Dermis blood vessel endothelial cell (primary cell): ENCODE measurements at regions not wholly inside any gene's neighbourhood (a gene's known extent, or its start where the extent isn't known, plus 50 kb on each side); places are given as distances from the start of the nearest gene placed in this dataset.
"Not testable (repeated sequence)": the region's sequence is repeated elsewhere in the genome, so short reads cannot be mapped to it uniquely, and the experiment has no call there.

Experiments
- DNase-seq: peaks from one replicate; pipeline ENCODE4 v3.0.0; 2010

DNA sequence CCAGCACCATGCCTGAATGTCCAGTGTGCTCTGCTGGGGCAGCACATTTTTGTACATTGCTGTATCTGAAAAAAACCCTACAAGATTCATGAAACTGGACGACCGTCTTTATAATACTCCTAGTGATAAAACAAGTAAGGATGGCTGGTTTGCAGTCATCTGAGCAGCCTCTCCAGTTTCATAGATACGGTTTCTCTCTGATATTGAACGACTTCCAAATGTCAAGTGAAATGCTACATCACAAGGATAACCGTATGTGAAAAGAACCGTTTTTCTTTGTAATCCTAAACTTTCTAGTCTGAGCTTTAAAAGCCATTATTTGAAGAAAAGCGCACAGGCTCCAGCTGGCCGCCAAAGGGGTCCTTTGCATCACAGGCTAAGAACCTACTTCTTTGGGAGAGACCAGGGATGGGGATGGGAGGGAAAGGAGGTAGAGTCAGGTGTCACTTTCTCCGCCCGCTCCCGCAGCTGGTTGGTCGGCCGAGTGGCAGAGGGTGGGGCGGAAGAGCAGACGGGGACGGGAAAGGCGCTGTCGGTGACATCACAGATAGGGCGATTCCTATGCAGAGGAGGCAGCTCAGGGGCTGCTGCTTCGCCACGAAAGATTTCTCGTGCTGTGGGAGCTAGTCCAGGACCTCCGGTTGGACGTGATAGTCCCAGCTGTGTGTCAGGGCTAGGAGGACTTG lies 180.4 kb upstream of the NOTCH2NLA start:
- not testable (repeated sequence) for DNase-seq

DNA sequence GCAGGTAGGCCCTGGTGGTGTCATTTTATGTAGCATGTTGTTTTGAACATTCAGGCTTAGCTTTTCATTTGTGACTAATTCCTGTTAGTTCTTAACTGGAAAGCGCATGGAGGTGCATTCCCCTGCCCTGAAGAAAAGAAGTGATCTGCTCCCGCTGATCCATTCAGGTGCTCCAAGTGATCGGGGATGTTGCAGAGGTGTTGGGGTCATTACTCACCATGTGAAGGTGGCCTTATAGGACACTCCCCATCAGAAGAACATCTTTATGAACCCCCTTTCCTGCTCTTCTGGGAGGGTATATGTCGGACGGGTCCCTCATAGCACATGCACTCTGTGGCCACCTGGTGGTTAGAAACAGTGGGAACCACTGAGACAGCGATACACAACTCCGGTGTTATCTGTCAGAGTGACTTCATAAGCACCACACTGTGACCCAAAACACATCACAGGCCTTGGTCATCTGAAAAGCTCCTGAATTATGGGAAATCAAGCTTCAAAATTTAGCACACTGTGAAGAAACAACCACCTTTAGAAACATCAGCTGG lies 172.5 kb upstream of the NOTCH2NLA start:
- DNase-seq = peak; percentile 9

DNA sequence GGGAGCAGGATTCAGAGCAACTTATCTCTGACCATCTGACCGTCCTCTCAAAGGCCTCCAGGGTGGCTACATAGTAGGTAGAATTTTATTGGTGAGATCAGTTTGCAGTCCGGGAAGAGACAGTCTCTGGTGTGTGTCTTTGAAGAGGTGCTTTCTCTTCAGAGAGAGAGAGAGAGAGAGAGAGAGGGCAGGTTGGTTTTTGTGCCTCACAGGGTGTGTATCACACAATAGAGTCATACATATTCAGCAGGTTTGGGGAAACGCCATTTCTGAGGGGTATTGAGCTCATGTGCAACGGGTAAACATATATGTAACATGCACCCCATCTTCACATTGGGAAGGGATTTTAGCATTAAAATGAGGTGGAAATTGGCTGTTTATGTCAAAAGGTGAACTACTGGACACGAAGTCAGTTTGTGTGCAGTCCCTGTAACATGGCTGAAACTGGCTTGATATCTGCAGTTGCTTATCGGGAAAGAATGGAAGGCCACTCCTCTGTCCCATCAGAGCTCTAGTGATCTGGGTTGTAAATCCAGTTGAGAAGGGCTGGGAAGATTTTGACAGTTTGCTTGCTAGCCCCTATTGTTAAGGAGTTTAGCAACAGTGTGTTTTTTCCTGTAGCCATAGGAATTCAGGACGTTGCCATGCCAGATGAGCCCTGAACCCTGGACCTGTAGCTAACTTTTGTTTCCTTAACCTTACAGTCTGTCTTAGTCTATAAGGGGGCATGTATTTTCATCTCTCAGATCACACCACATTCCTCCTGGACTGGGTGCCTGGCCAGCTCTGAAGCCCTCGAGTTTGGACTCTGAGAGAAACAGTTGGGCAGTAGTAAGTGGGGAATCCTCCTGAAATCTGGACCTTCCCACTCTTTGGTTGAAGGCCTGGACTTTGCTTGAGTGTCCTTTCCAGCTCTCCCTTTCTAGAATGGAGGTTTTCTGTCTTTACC lies 171.6 kb upstream of the NOTCH2NLA start:
- DNase-seq = peak; percentile 66

DNA sequence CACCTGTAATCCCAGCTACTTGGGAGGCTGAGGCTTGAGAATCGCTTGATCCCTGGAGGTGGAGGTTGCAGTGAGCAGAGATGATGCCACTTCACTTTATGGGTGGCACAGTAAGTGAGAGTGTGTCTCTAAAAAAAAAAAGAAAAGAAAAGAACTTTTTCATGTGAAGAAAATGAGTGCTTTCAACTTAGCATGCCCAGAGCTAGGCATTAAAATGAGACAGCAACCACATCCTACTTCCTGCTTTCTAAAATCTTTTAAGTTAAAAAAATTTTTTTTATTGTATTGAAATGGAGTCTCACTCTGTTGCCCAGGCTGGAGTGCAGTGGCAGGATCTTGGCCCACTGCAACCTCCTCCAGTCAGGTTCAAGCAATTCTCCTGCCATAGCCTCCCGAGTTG lies 170.4 kb upstream of the NOTCH2NLA start:
- not testable (repeated sequence) for DNase-seq

DNA sequence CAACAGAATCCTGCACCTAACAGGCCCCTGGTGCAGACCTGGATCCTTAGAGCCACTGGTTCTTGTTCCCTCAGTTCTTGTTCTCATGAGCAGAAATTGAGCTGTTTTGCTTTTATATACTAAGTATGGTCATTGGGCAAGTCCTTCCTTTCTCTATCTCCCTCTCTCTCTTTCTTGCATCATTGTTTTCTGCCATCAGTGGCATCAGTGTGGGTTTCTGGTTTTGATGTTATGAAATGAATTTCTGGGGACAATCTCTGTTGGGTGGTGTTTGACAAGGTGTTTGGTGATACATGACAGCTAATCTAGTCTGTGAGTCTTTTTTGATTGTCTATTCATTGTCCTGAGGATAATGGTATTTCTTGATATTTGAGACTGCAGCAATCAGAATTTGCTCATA lies 168.0 kb upstream of the NOTCH2NLA start:
- DNase-seq = not testable (repeated sequence)

DNA sequence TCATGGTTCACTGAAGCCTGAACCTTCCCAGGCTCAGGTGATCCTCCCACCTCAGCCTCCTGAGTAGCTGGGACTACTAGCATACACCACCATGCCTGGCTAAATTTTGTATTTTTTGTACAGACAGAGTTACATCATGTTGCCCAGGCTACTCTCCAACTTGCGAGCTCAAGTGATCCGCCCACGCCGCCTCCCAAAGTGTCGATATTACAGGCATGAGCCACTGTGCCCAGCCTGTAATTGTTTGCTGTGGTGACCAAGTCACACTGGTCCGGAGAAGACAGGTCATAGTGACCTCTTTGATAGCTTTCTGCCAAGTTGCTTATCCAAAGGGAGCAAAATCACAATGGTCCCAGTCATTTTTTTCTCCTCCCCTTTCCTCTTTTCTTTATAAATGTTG lies 167.4 kb upstream of the NOTCH2NLA start:
- not testable (repeated sequence) for DNase-seq

DNA sequence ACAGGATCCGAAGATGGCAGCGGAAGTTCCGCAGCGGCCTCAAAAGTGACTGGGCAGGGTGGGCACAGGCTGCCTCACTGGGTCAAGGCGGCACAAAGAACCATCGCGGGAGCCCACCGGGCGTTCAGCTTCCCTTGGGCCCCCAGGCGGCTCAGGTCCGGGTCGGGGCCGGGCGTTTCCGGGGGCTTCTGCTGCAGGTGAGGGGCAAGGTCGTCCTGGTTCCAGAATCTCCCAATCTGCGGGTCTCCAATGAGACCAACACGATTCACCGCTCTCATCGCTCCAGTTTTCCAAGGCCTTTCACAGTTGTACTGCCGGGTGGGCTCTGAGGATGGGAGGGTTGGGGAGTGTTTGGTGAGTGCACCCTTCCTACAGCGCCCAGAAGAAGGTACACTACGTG lies 165.0 kb upstream of the NOTCH2NLA start:
- not testable (repeated sequence) for DNase-seq

DNA sequence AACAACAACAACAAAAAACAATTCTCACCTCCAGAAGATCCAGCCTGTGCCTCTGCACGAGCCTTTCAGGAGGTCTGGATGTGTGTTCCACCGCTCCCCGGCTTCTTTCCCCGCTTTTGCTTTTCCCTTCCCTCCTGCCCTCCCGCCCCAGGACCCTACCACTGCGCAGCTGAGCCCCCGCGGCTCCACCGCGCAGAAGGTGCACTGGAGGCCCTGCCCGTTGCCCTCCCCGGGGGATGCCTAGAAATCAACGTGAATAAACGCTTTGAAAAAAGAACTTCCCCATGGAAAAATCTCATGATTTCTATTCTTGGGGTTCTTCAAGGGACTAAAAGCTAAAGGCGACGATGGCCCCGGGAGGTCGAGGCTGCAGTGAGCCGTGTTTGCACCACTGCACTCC lies 164.3 kb upstream of the NOTCH2NLA start:
- not testable (repeated sequence) for DNase-seq

DNA sequence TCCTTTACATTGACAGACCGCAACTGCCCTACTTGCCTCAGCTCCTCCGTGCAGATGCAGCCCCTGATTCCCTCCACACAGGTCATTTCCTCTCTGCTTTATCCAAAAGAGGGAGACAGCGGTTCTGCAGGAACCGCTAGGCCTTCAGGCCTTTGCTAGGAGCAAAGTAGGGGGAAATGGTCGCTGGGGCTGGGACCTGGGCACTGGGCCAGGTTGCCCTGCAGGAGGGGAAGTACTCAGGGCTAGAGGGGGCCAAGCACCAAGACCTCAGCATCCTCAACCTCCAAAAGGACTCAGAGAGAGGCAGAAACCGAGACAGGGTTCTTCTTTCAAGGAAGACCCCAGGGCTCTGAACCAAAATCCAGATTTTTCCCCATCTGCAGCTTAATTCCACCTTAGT lies 160.4 kb upstream of the NOTCH2NLA start:
- not testable (repeated sequence) for DNase-seq

DNA sequence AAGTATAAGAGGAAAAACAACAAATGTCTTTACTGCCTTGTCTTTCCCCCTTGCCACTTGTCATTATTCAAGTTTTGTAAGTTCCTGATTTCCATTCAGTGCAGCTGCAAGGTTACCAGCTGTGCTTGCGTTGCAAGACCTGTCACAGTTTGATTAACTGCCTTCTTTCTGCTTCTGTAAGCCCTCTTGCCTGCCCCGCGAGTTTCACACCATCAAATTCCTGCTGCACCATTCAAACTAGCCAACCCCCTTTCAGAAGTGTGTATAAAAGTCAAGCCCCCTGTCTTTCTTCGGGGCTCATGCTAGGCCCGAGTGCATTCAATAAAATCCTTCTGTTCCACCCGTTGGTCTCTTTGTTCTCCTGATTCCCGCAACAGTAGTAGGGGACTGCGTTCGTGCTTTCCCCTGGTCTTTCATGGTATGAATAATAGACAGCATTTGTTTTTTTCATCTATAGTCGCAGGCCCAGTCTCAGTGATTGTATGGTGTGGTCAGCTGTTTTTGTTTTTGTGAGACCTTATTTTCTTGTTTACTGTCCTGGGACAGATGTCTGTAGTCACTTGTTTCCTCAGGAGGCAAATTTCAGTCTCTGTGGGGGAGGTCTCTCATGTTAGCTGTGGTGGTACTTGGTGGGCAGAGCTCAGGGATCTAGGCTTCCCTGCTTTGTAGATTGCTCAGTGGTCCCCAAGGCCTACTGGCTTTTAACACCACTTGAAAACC lies 159.1 kb upstream of the NOTCH2NLA start:
- DNase-seq = not testable (repeated sequence)

DNA sequence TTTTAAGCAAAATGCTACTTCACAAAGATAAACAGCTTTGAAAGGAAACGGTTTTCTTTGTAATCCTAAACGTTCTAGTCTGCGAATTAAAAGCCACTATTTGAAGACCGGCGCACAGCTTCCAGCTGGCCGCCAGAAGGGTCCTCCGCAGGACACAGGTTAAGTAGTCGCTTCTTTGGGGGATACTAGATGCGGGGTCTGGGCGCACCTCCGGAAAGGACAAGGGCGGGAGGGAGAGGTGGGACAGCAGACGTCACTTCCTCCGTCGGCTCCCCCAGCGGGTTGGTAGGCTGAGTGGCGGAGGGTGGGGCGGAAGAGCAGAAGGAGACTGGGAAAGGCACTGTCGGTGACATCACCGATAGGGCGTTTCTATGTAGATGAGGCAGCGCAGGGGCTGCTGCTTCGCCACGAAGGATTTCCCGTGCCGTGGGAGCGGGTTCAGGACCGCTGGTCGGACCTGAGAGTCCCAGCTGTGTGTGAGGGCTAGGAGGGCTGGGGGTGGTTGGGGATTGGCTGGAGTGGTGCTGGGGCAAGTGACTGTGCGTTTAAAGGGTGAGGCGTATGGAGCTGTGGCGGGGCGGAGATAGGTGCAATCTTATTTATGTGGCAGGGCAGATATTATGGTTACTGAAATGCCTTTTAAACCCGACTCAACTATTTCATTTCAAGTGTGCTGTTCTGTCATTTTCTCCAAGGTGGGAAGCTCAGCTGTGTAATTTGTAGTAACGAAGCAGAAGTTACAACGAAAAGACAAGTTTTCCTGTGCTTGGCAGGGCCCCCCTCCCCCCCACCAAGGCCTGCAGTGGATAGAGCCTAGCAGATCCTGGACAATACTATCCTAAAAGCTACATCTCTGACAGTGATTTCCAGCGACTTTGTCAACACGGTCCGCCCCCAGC lies 158.3 kb upstream of the NOTCH2NLA start:
- peak; percentile 89 for DNase-seq

DNA sequence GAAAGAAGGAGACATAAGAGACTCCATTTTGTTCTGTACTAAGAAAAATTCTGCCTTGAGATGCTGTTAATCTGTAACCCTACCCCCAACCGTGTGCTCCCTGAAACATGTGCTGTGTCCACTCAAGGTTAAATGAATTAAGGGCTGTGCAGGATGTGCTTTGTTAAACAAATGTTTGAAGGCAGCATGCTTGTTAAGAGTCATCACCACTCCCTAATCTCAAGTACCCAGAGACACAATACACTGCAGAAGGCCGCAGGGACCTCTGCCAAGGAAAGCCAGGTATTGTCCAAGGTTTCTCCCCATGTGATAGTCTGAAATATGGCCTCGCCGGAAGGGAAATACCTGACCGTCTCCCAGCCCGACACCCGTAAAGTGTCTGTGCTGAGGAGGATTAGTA lies 152.4 kb upstream of the NOTCH2NLA start:
- not testable (repeated sequence) for DNase-seq

DNA sequence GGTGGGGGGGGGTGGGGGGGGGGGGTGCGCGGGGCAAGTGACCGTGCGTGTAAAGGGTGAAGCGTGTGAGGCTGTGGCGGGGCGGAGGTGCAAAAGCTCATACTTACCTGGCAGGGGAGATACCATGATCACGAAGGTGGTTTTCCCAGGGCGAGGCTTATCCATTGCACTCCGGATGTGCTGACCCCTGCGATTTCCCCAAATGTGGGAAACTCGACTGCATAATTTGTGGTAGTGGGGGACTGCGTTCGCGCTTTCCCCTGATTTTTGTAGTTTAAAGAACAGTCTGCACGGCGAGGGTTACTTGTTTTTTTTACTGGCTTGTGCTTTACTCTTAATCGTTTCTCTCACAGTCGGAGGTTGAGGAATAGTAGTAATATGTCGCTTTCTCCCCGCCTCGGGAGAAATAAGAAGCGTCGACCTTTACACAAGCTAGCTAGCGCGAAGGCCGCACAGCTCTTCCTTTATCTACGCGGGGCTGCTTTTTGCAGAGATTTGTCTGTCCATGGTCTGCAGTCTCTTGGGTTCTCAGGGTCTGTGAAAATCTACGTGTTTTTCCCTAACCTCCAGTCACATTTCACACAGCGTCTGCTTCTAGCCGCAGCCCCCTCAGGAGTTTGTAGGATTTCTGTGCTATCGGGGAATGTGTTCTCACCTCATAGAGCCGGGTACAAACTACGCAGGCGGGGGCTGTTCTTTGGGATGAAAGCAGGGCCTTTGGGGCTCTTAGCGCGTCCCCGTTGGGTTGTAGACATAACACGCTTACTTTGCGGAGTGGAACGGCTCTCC lies 148.1 kb upstream of the NOTCH2NLA start:
- peak; percentile 93 for DNase-seq

DNA sequence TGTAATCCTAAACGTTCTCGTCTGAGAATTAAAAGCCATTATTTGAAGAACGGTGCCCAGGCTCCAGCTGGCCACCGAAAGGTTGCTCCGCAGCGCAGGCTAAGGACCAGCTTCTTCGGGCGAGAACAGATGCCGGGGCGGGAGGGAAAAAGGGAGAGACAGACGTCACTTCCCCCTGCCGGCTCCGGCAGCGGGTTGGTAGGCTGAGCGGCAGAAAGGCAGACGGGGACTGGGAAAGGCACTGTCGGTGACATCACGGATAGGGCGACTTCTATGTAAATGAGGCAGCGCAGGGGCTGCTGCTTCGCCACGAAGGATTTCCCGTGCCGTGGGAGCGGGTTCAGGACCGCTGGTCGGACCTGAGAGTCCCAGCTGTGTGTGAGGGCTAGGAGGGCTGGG lies 147.5 kb upstream of the NOTCH2NLA start:
- DNase-seq = peak; percentile 74

DNA sequence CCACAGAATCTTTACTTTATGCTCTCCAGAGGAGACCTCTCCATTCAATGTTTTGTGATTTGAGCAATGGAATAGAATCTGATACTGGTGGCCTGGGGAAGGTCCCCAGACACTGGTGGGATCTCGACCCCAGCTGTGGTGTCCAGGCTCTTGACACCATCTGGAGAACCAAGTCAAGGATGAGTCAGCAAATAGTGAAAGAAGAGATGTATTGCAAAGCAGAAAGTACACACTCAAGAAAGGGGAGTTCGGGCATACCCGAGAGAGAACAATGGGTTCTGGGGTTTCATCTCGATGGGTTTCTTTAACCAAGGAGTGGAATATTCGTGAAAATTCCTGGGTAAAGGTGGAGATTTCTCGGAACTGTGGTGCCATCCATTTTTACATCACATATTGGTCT lies 146.3 kb upstream of the NOTCH2NLA start:
- not testable (repeated sequence) for DNase-seq

DNA sequence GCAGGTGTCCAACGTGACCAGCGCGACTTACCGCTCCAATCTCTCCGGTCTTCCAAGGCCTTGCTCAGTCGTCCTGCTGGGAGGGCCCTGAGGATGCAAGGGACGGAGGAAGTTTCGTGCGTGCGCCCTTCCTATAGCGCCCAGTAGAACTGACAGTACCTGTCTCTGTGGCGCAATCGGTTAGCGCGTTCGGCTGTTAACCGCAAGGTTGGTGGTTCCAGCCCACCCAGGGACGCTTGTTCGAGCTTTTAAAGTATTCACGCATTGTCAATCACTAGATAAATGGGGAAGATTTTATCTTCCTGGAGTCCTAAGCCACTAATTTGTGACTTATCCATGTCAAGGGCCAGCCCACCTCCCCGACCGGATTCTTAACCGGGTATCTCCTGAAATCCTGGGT lies 141.1 kb upstream of the NOTCH2NLA start:
- peak; percentile 14 for DNase-seq

DNA sequence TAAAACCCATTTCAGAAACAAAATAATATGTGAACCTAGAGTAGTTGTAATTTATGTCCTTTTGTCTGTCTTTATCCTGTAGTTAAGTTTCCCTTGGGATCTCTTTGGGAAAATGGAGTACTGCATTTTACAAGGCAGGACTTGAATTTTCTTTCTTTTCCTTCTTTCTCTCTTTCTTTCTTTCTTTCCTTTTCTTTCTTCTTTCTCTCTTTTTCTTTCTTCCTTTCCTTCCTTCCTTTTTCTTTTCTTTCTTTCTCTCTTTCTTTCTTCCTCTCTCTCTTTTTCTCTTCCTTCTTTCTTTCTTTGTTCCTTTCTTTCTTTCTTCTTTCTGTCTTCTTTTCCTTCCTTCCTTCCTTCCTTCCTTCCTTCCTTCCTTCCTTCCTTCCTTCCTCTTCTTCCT lies 126.6 kb upstream of the NOTCH2NLA start:
- DNase-seq = not testable (repeated sequence)

DNA sequence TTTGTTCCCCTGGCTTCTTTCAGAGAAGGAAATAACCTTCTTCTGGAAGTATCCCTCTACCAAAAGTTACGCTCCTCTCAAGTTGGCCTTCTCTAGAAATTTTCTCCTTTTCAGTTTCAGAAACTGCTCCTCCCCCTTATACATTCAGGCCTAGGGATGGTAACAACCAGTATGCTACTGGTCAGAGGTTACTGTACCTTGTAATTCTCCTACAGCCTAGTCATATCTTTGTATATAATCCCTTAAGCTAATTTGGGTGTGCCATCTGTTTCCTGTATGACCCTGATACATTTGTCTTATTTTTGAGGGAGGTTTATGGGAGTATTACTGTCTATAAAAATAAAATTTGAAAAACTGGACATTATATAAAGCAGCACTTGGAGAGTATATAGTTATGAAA lies 98.0 kb upstream of the NOTCH2NLA start:
- DNase-seq = not testable (repeated sequence)

DNA sequence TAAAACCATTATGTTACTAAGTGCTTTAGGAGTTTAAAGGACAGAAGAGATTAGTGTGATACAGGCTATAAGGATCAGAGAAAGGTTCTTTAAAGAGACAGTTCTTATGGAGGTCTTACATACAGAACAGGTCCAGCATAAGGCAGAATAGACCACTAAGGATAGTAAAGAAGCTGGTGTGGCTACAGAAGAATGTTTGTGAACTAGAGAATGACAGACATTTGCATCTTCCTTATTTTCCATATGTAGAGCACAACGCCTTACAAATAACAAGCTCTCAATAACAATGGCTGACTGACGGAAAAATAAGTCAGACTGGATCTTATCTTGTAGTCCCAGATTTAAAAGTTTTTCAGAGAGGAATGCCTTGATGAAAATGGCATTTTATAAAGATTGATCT lies 95.6 kb upstream of the NOTCH2NLA start:
- DNase-seq = not testable (repeated sequence)

DNA sequence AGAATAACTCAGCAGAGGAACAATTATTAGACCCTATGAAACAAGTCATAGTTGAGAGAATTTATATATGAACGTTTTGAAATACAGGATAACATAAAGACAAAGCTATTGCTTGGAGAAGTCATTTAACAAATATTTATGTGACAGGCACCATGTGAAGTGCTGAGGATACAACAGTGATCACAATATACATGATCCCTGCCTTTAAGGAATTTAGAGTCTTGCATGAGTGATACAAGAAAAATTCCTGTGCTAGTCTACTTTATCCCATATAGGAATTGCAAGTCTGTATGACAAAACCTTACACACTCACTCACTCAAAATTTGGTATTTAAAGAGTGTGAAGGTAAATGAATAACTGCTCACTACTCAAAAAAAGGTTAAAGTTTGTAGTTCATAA lies 94.5 kb upstream of the NOTCH2NLA start:
- DNase-seq = not testable (repeated sequence)

DNA sequence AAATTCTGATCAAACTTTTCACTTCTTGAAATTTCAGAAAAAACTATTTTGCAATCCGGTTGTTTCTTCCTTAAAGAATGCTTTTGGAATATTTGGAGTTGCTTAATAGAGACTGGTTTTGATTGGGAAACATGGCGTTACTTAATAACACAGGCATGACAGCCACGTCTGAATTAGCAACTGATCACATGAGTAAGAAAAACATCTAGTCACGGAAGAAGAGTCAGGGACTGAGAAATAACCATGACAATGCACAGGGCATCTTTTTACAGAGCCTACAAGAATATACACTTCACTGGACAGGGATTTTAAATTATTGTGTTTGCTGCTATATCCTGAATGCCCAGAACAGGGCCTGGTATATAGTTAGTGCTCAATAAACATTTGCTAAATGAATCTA lies 94.1 kb upstream of the NOTCH2NLA start:
- DNase-seq = not testable (repeated sequence)
